GM12878 (cell line): ENCODE measurements at regions not wholly inside any gene's neighbourhood (a gene's known extent, or its start where the extent isn't known, plus 50 kb on each side); places are given as distances from the start of the nearest gene placed in this dataset.

Source experiments
- BACH1 ChIP-seq: fragments of 450-650 bp; IDR thresholded peaks from 2 replicates; pipeline ENCODE4 v1.6.1; 2017; ENCODE audit warnings: mild to moderate bottlenecking, borderline replicate concordance
- CREM ChIP-seq: IDR thresholded peaks from 2 replicates; pipeline ENCODE4 v1.6.1; 2014; ENCODE audit warnings: antibody characterized with exemption, low read depth
- EP300 ChIP-seq, 2 experiments: fragments of 150-350 bp in 1 of 2; IDR thresholded peaks; 2 replicates each; pipeline ENCODE4 v1.6.1; 2011 to 2012; ENCODE audit warnings: low read depth in 2 of 2, low read length in 2 of 2, borderline replicate concordance in 1 of 2, improper control_type of control experiment in 1 of 2, inconsistent platforms in 1 of 2; ENCODE audit not compliant: control insufficient read depth in 1 of 2
- FOS ChIP-seq: IDR thresholded peaks from 3 replicates; pipeline ENCODE4 v1.6.1; 2011; ENCODE audit warnings: borderline replicate concordance; ENCODE audit not compliant: insufficient read length; ENCODE audit errors: extremely low read depth
- HCFC1 ChIP-seq: fragments of 150-350 bp; IDR thresholded peaks from 2 replicates; pipeline ENCODE4 v1.6.1; 2014; ENCODE audit warnings: low read length
- IKZF1 ChIP-seq: fragments of 450-650 bp; conservative IDR thresholded peaks from 2 replicates; pipeline ENCODE4 v1.6.1; 2017; ENCODE audit warnings: antibody characterized with exemption, mild to moderate bottlenecking
- MYC ChIP-seq: IDR thresholded peaks from 2 replicates; pipeline ENCODE4 v1.6.1; 2011; ENCODE audit warnings: mild to moderate bottlenecking, low read length, moderate library complexity, inconsistent platforms; ENCODE audit not compliant: insufficient read depth, insufficient replicate concordance, insufficient read length, severe bottlenecking
- POLR2AphosphoS5 ChIP-seq: IDR thresholded peaks from 2 replicates; pipeline ENCODE4 v1.6.1; 2011; ENCODE audit warnings: mild to moderate bottlenecking, low read length, inconsistent platforms
- SPI1 ChIP-seq: IDR thresholded peaks from 2 replicates; pipeline ENCODE4 v1.6.1; 2011; ENCODE audit warnings: low read depth, mild to moderate bottlenecking, low read length, moderate library complexity, borderline replicate concordance; ENCODE audit not compliant: insufficient read depth
- TF ChIP-seq, protein P1 (sequence below), 3 experiments: IDR thresholded peaks in 2 of 3; conservative IDR thresholded peaks in 1 of 3; 2 replicates each; pipeline ENCODE4 v1.5.1; 2011; ENCODE audit warnings: low read depth in 3 of 3, low read length in 3 of 3, mild to moderate bottlenecking in 3 of 3, control low read depth in 2 of 3, moderate library complexity in 2 of 3, inconsistent platforms in 1 of 3, mixed read lengths in 1 of 3; ENCODE audit not compliant: control insufficient read depth in 2 of 3, insufficient read depth in 1 of 3; ENCODE audit errors: extremely low read depth in 1 of 3
- TF ChIP-seq, protein P2 (sequence below): IDR thresholded peaks from 2 replicates; pipeline ENCODE4 v1.6.1; 2011; ENCODE audit warnings: low read depth, low read length, improper control_type of control experiment, borderline replicate concordance
- TF ChIP-seq, protein P3 (sequence below): IDR thresholded peaks from 2 replicates; pipeline ENCODE4 v1.6.1; 2012; ENCODE audit warnings: low read depth, low read length, improper control_type of control experiment

DNA sequence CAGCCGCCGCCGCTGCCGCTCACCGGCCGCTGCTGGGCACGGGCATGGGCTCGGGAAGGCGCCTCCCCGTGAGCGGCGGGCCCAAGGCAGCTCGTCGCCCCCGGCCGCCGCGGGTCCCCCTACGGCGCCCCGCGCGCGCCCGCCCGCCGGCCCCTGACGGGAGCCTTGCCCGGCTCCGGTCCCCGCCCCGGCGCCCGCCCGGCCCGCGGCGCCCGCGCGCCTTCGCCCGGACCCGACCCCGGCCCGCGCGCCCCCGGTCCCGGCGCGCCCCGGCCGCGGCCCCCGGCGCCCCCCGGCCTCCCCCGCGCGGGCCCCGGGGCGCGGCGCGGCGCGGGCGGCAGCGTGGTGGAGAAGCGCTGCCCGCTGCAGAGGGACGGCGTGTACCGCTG, 177.7 kb downstream of the OR4M2 start:
- no peak for TF ChIP-seq POLR2AphosphoS5
- TF ChIP-seq, protein P1, sequence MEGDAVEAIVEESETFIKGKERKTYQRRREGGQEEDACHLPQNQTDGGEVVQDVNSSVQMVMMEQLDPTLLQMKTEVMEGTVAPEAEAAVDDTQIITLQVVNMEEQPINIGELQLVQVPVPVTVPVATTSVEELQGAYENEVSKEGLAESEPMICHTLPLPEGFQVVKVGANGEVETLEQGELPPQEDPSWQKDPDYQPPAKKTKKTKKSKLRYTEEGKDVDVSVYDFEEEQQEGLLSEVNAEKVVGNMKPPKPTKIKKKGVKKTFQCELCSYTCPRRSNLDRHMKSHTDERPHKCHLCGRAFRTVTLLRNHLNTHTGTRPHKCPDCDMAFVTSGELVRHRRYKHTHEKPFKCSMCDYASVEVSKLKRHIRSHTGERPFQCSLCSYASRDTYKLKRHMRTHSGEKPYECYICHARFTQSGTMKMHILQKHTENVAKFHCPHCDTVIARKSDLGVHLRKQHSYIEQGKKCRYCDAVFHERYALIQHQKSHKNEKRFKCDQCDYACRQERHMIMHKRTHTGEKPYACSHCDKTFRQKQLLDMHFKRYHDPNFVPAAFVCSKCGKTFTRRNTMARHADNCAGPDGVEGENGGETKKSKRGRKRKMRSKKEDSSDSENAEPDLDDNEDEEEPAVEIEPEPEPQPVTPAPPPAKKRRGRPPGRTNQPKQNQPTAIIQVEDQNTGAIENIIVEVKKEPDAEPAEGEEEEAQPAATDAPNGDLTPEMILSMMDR (IDR thresholded peaks at IDR 0.05 in 2 of 3, conservative IDR thresholded peaks at IDR 0.05 in 1 of 3; ENCODE audit: control insufficient read depth in 2 of 3, extremely low read depth in 1 of 3, insufficient read depth in 1 of 3, low read depth in 3 of 3, low read length in 3 of 3): no peak
- no peak for TF ChIP-seq SPI1
- no peak for TF ChIP-seq IKZF1
- TF ChIP-seq, protein P2, sequence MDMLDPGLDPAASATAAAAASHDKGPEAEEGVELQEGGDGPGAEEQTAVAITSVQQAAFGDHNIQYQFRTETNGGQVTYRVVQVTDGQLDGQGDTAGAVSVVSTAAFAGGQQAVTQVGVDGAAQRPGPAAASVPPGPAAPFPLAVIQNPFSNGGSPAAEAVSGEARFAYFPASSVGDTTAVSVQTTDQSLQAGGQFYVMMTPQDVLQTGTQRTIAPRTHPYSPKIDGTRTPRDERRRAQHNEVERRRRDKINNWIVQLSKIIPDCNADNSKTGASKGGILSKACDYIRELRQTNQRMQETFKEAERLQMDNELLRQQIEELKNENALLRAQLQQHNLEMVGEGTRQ: no peak
- no peak for TF ChIP-seq EP300 (IDR thresholded peaks at IDR 0.05; ENCODE audit: borderline replicate concordance in 1 of 2, control insufficient read depth in 1 of 2, low read depth in 2 of 2, low read length in 2 of 2)
- no peak for TF ChIP-seq FOS
- no peak for TF ChIP-seq BACH1
- TF ChIP-seq, protein P3, sequence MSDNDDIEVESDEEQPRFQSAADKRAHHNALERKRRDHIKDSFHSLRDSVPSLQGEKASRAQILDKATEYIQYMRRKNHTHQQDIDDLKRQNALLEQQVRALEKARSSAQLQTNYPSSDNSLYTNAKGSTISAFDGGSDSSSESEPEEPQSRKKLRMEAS: no peak
- TF ChIP-seq CREM: no peak
- no peak for TF ChIP-seq HCFC1
- TF ChIP-seq MYC: no peak
